IPS-20b (cell line): ENCODE measurements at regions not wholly inside any gene's neighbourhood (a gene's known extent, or its start where the extent isn't known, plus 50 kb on each side); places are given as distances from the start of the nearest gene placed in this dataset.

Experiments
- H3K27ac ChIP-seq: one replicate; pipeline ENCODE4 v1.5.1; 2013; ENCODE audit warnings: low read length
- H3K27me3 ChIP-seq: 2 replicates; pipeline ENCODE4 v1.6.1; 2013; ENCODE audit warnings: mild to moderate bottlenecking, low read length, inconsistent platforms; ENCODE audit not compliant: insufficient read depth
- H3K36me3 ChIP-seq: 2 replicates; pipeline ENCODE4 v1.6.1; 2013; ENCODE audit warnings: low read depth, mild to moderate bottlenecking, inconsistent platforms, low read length, moderate library complexity; ENCODE audit not compliant: insufficient read depth
- H3K4me1 ChIP-seq: 2 replicates; pipeline ENCODE4 v1.6.1; 2013; ENCODE audit warnings: mild to moderate bottlenecking, control low read depth, inconsistent platforms, low read length, moderate library complexity; ENCODE audit not compliant: insufficient read depth
- H3K4me3 ChIP-seq: 2 replicates; pipeline ENCODE4 v1.5.1; 2013; ENCODE audit warnings: mild to moderate bottlenecking, low read length, inconsistent platforms
- H3K9ac ChIP-seq: 2 replicates; pipeline ENCODE4 v1.6.1; 2013; ENCODE audit warnings: low read depth, mild to moderate bottlenecking, inconsistent platforms, low read length, moderate library complexity
- H3K9me3 ChIP-seq: 2 replicates; pipeline ENCODE4 v1.6.1; 2013; ENCODE audit warnings: mild to moderate bottlenecking, low read depth, low read length, inconsistent platforms; ENCODE audit not compliant: insufficient read depth

- no peak overlapping the region for H3K27ac ChIP-seq
- no peaks in the 10 kb centered on the region for H3K27me3 ChIP-seq
- H3K9ac ChIP-seq: no peak overlapping the region
- H3K36me3 ChIP-seq: no peaks in the 10 kb centered on the region
- no peak overlapping the region for H3K4me3 ChIP-seq
- H3K9me3 ChIP-seq: no peaks in the 10 kb centered on the region
- no peaks in the 10 kb centered on the region for H3K4me1 ChIP-seq
These were observed 559.7 kb downstream of the BCL11A start for GRCh38 chr2:59993726-59994125.

GRCh38 chr2:59988341-59988740 lies 565.1 kb downstream of the BCL11A start:
- Histone ChIP-seq H3K9ac (no peak overlapping the region), H3K9me3 (no peaks in the 10 kb centered on the region), H3K4me1 (no peaks in the 10 kb centered on the region), H3K27me3 (no peaks in the 10 kb centered on the region), H3K27ac (no peak overlapping the region), H3K4me3 (no peak overlapping the region), H3K36me3 (no peaks in the 10 kb centered on the region)

- no peaks in the 10 kb centered on the region for H3K36me3 ChIP-seq
- H3K27ac ChIP-seq: no peak overlapping the region
- no peak overlapping the region for H3K4me3 ChIP-seq
- no peaks in the 10 kb centered on the region for H3K9me3 ChIP-seq
- no peaks in the 10 kb centered on the region for H3K4me1 ChIP-seq
- no peak overlapping the region for H3K9ac ChIP-seq
- H3K27me3 ChIP-seq: no peaks in the 10 kb centered on the region
These were observed 566.9 kb downstream of the BCL11A start for GRCh38 chr2:59986511-59986910.

- no peaks in the 10 kb centered on the region for H3K4me1 ChIP-seq
- no peaks in the 10 kb centered on the region for H3K27me3 ChIP-seq
- H3K27ac ChIP-seq: no peak overlapping the region
- H3K9ac ChIP-seq: no peak overlapping the region
- H3K9me3 ChIP-seq: no peaks in the 10 kb centered on the region
- no peak overlapping the region for H3K4me3 ChIP-seq
- no peaks in the 10 kb centered on the region for H3K36me3 ChIP-seq
These were observed 567.5 kb downstream of the BCL11A start for GRCh38 chr2:59985923-59986322.

GRCh38 chr2:59974051-59974766 lies 579.2 kb downstream of the BCL11A start:
- no peak overlapping the region for H3K4me3 ChIP-seq
- peaks cover 7% of the 10 kb centered on the region; the same call in 1 of the 2 replicates for H3K4me1 ChIP-seq
- H3K27ac ChIP-seq: no peak overlapping the region
- H3K9ac ChIP-seq: no peak overlapping the region
- H3K9me3 ChIP-seq: no peaks in the 10 kb centered on the region
- H3K27me3 ChIP-seq: no peaks in the 10 kb centered on the region
- H3K36me3 ChIP-seq: no peaks in the 10 kb centered on the region

- Histone ChIP-seq H3K4me1 (no peaks in the 10 kb centered on the region), H3K27me3 (no peaks in the 10 kb centered on the region), H3K9ac (no peak overlapping the region), H3K9me3 (no peaks in the 10 kb centered on the region), H3K27ac (no peak overlapping the region), H3K4me3 (no peak overlapping the region), H3K36me3 (no peaks in the 10 kb centered on the region)
These were observed 584.3 kb downstream of the BCL11A start for GRCh38 chr2:59969161-59969560.

GRCh38 chr2:59968441-59968840 lies 585.0 kb downstream of the BCL11A start:
- Histone ChIP-seq H3K27me3 (no peaks in the 10 kb centered on the region), H3K4me3 (no peak overlapping the region)

GRCh38 chr2:59967691-59968090 lies 585.8 kb downstream of the BCL11A start:
- Histone ChIP-seq H3K4me3 (no peak overlapping the region), H3K27ac (no peak overlapping the region), H3K4me1 (no peaks in the 10 kb centered on the region), H3K9me3 (no peaks in the 10 kb centered on the region), H3K36me3 (no peaks in the 10 kb centered on the region), H3K27me3 (no peaks in the 10 kb centered on the region), H3K9ac (no peak overlapping the region)

More at GRCh38 chr2:59968441-59968840, 585.0 kb downstream of the BCL11A start:
- Histone ChIP-seq H3K9ac (no peak overlapping the region), H3K9me3 (no peaks in the 10 kb centered on the region), H3K4me1 (no peaks in the 10 kb centered on the region), H3K36me3 (no peaks in the 10 kb centered on the region), H3K27ac (no peak overlapping the region)

- no peak overlapping the region for H3K27ac ChIP-seq
- H3K9ac ChIP-seq: no peak overlapping the region
- H3K9me3 ChIP-seq: no peaks in the 10 kb centered on the region
- no peaks in the 10 kb centered on the region for H3K36me3 ChIP-seq
- H3K4me1 ChIP-seq: peaks cover 13% of the 10 kb centered on the region; the same call in 1 of the 2 replicates
- no peaks in the 10 kb centered on the region for H3K27me3 ChIP-seq
- H3K4me3 ChIP-seq: no peak overlapping the region
These were observed 590.3 kb downstream of the BCL11A start for GRCh38 chr2:59963157-59963556.

- Histone ChIP-seq H3K36me3 (no peaks in the 10 kb centered on the region), H3K4me3 (no peak overlapping the region), H3K9ac (no peak overlapping the region), H3K4me1 (peaks cover 13% of the 10 kb centered on the region; the same call in 1 of the 2 replicates), H3K27me3 (no peaks in the 10 kb centered on the region), H3K9me3 (no peaks in the 10 kb centered on the region), H3K27ac (no peak overlapping the region)
These were observed 591.7 kb downstream of the BCL11A start for GRCh38 chr2:59961746-59962145.

- Histone ChIP-seq H3K27me3 (no peaks in the 10 kb centered on the region), H3K4me3 (no peak overlapping the region), H3K9ac (no peak overlapping the region), H3K9me3 (no peaks in the 10 kb centered on the region), H3K36me3 (no peaks in the 10 kb centered on the region), H3K27ac (no peak overlapping the region), H3K4me1 (peaks cover 13% of the 10 kb centered on the region; the same call in 1 of the 2 replicates)
These were observed 593.5 kb downstream of the BCL11A start for GRCh38 chr2:59959944-59960343.

- Histone ChIP-seq H3K27ac (no peak overlapping the region), H3K4me3 (no peak overlapping the region), H3K9me3 (no peaks in the 10 kb centered on the region), H3K27me3 (no peaks in the 10 kb centered on the region), H3K36me3 (no peaks in the 10 kb centered on the region), H3K9ac (no peak overlapping the region), H3K4me1 (peaks cover 13% of the 10 kb centered on the region; the same call in 1 of the 2 replicates)
These were observed 596.0 kb downstream of the BCL11A start for GRCh38 chr2:59957504-59957903.
